ENCODE measurements at regions not wholly inside any gene's neighbourhood (a gene's known extent, or its start where the extent isn't known, plus 50 kb on each side); places are given as distances from the start of the nearest gene placed in this dataset.

- no peaks in the 10 kb centered on the region for H3K4me1 Mint-ChIP-seq
- H3K9me3 Mint-ChIP-seq = peaks cover 6% of the 10 kb centered on the region
- no peak for DNase-seq (ENCODE audit: low spot score in 2 of 2)
- no peak overlapping the region for H3K4me3 Mint-ChIP-seq
- ATAC-seq (replicated peaks; ENCODE audit: extremely low read depth, poor library complexity, severe bottlenecking) = no peak
- H3K27ac Mint-ChIP-seq (ENCODE audit: low read depth) = no peak overlapping the region
- no peaks in the 10 kb centered on the region for H3K36me3 Mint-ChIP-seq (ENCODE audit: insufficient read depth)
- H3K27me3 Mint-ChIP-seq = no peaks in the 10 kb centered on the region
Observed at GRCh38 chr1:195278644-195279043, 1329.6 kb downstream of the KCNT2 start.

- no peak for DNase-seq (ENCODE audit: low spot score in 2 of 2)
- H3K27me3 Mint-ChIP-seq = no peaks in the 10 kb centered on the region
- H3K9me3 Mint-ChIP-seq = no peaks in the 10 kb centered on the region
- no peaks in the 10 kb centered on the region for H3K4me1 Mint-ChIP-seq
- H3K27ac Mint-ChIP-seq (ENCODE audit: low read depth) = no peak overlapping the region
- no peak overlapping the region for H3K4me3 Mint-ChIP-seq
- H3K36me3 Mint-ChIP-seq (ENCODE audit: insufficient read depth) = no peaks in the 10 kb centered on the region
- ATAC-seq (replicated peaks; ENCODE audit: extremely low read depth, poor library complexity, severe bottlenecking) = no peak
Observed at GRCh38 chr1:195275710-195276109, 1332.5 kb downstream of the KCNT2 start.

- no peak for ATAC-seq (replicated peaks; ENCODE audit: extremely low read depth, poor library complexity, severe bottlenecking)
- Mint-ChIP-seq H3K9me3 (peaks cover 6% of the 10 kb centered on the region), H3K4me3 (no peak overlapping the region), H3K4me1 (no peaks in the 10 kb centered on the region), H3K36me3 (ENCODE audit: insufficient read depth) (no peaks in the 10 kb centered on the region), H3K27me3 (no peaks in the 10 kb centered on the region), H3K27ac (ENCODE audit: low read depth) (no peak overlapping the region)
- DNase-seq (ENCODE audit: low spot score in 2 of 2) = no peak
Observed at GRCh38 chr1:195251900-195252299, 1356.3 kb downstream of the KCNT2 start.

- Mint-ChIP-seq H3K4me3 (no peak overlapping the region), H3K9me3 (peaks cover 7% of the 10 kb centered on the region), H3K36me3 (ENCODE audit: insufficient read depth) (no peaks in the 10 kb centered on the region), H3K4me1 (no peaks in the 10 kb centered on the region), H3K27me3 (no peaks in the 10 kb centered on the region), H3K27ac (ENCODE audit: low read depth) (no peak overlapping the region)
- DNase-seq (ENCODE audit: low spot score in 2 of 2) (no peak), ATAC-seq (replicated peaks; ENCODE audit: extremely low read depth, poor library complexity, severe bottlenecking) (no peak)
Observed at GRCh38 chr1:195243492-195243891, 1364.7 kb downstream of the KCNT2 start.

GRCh38 chr1:195241066-195241465 lies 1367.2 kb downstream of the KCNT2 start:
- DNase-seq (ENCODE audit: low spot score in 2 of 2) (no peak), ATAC-seq (replicated peaks; ENCODE audit: extremely low read depth, poor library complexity, severe bottlenecking) (no peak)
- no peak overlapping the region for H3K4me3 Mint-ChIP-seq
- H3K27me3 Mint-ChIP-seq = no peaks in the 10 kb centered on the region
- H3K27ac Mint-ChIP-seq (ENCODE audit: low read depth) = no peak overlapping the region
- H3K9me3 Mint-ChIP-seq = peaks cover 7% of the 10 kb centered on the region
- no peaks in the 10 kb centered on the region for H3K36me3 Mint-ChIP-seq (ENCODE audit: insufficient read depth)
- no peaks in the 10 kb centered on the region for H3K4me1 Mint-ChIP-seq

GRCh38 chr1:195238313-195238712 lies 1369.9 kb downstream of the KCNT2 start:
- no peaks in the 10 kb centered on the region for H3K27me3 Mint-ChIP-seq
- ATAC-seq (replicated peaks; ENCODE audit: extremely low read depth, poor library complexity, severe bottlenecking) (no peak), DNase-seq (ENCODE audit: low spot score in 2 of 2) (no peak)
- peaks cover 7% of the 10 kb centered on the region for H3K9me3 Mint-ChIP-seq
- H3K4me1 Mint-ChIP-seq = no peaks in the 10 kb centered on the region
- H3K27ac Mint-ChIP-seq (ENCODE audit: low read depth) = no peak overlapping the region
- H3K4me3 Mint-ChIP-seq = no peak overlapping the region
- no peaks in the 10 kb centered on the region for H3K36me3 Mint-ChIP-seq (ENCODE audit: insufficient read depth)

GRCh38 chr1:195236991-195237889 lies 1371.0 kb downstream of the KCNT2 start:
- no peak for DNase-seq (ENCODE audit: low spot score in 2 of 2)
- H3K9me3 Mint-ChIP-seq = peaks cover 7% of the 10 kb centered on the region
- no peaks in the 10 kb centered on the region for H3K4me1 Mint-ChIP-seq
- H3K36me3 Mint-ChIP-seq (ENCODE audit: insufficient read depth) = no peaks in the 10 kb centered on the region
- H3K4me3 Mint-ChIP-seq = no peak overlapping the region
- H3K27me3 Mint-ChIP-seq = no peaks in the 10 kb centered on the region
- H3K27ac Mint-ChIP-seq (ENCODE audit: low read depth) = no peak overlapping the region
- peak; percentile 14 for ATAC-seq (replicated peaks; ENCODE audit: extremely low read depth, poor library complexity, severe bottlenecking)

GRCh38 chr1:195218428-195219212 lies 1389.6 kb downstream of the KCNT2 start:
- Mint-ChIP-seq H3K4me3 (no peak overlapping the region), H3K36me3 (ENCODE audit: insufficient read depth) (peaks cover 2% of the 10 kb centered on the region), H3K27me3 (no peaks in the 10 kb centered on the region), H3K9me3 (no peaks in the 10 kb centered on the region), H3K27ac (ENCODE audit: low read depth) (no peak overlapping the region), H3K4me1 (no peaks in the 10 kb centered on the region)
- no peak for DNase-seq (ENCODE audit: low spot score in 2 of 2)
- ATAC-seq (replicated peaks; ENCODE audit: extremely low read depth, poor library complexity, severe bottlenecking) = no peak

- no peak for DNase-seq (ENCODE audit: low spot score in 2 of 2)
- H3K27me3 Mint-ChIP-seq = no peaks in the 10 kb centered on the region
- H3K27ac Mint-ChIP-seq (ENCODE audit: low read depth) = no peak overlapping the region
- peaks cover 2% of the 10 kb centered on the region for H3K36me3 Mint-ChIP-seq (ENCODE audit: insufficient read depth)
- no peaks in the 10 kb centered on the region for H3K9me3 Mint-ChIP-seq
- H3K4me3 Mint-ChIP-seq = no peak overlapping the region
- H3K4me1 Mint-ChIP-seq = no peaks in the 10 kb centered on the region
- no peak for ATAC-seq (replicated peaks; ENCODE audit: extremely low read depth, poor library complexity, severe bottlenecking)
Observed at GRCh38 chr1:195202241-195202640, 1406.0 kb downstream of the KCNT2 start.

- no peak overlapping the region for H3K4me3 Mint-ChIP-seq
- ATAC-seq (replicated peaks; ENCODE audit: extremely low read depth, poor library complexity, severe bottlenecking) (no peak), DNase-seq (ENCODE audit: low spot score in 2 of 2) (no peak)
- H3K27ac Mint-ChIP-seq (ENCODE audit: low read depth) = no peak overlapping the region
- H3K4me1 Mint-ChIP-seq = no peaks in the 10 kb centered on the region
- H3K27me3 Mint-ChIP-seq = no peaks in the 10 kb centered on the region
- peaks cover 2% of the 10 kb centered on the region for H3K36me3 Mint-ChIP-seq (ENCODE audit: insufficient read depth)
- no peaks in the 10 kb centered on the region for H3K9me3 Mint-ChIP-seq
Observed at GRCh38 chr1:195200772-195201171, 1407.5 kb downstream of the KCNT2 start.

- ATAC-seq (replicated peaks; ENCODE audit: extremely low read depth, poor library complexity, severe bottlenecking) (no peak), DNase-seq (ENCODE audit: low spot score in 2 of 2) (no peak)
- H3K27me3 Mint-ChIP-seq = no peaks in the 10 kb centered on the region
- H3K36me3 Mint-ChIP-seq (ENCODE audit: insufficient read depth) = peaks cover 1% of the 10 kb centered on the region
- no peak overlapping the region for H3K27ac Mint-ChIP-seq (ENCODE audit: low read depth)
- no peaks in the 10 kb centered on the region for H3K9me3 Mint-ChIP-seq
- H3K4me3 Mint-ChIP-seq = no peak overlapping the region
- peaks cover 5% of the 10 kb centered on the region for H3K4me1 Mint-ChIP-seq
Observed at GRCh38 chr1:195197116-195197515, 1411.1 kb downstream of the KCNT2 start.

GRCh38 chr1:195195423-195196057 lies 1412.7 kb downstream of the KCNT2 start:
- H3K9me3 Mint-ChIP-seq = no peaks in the 10 kb centered on the region
- no peaks in the 10 kb centered on the region for H3K27me3 Mint-ChIP-seq
- DNase-seq (ENCODE audit: low spot score in 2 of 2) = no peak
- H3K4me1 Mint-ChIP-seq = peaks cover 5% of the 10 kb centered on the region
- peak overlapping the region; percentile 2 for H3K27ac Mint-ChIP-seq (ENCODE audit: low read depth)
- H3K4me3 Mint-ChIP-seq = peak overlapping the region; percentile 26
- peak; percentile 59 for ATAC-seq (replicated peaks; ENCODE audit: extremely low read depth, poor library complexity, severe bottlenecking)
- no peaks in the 10 kb centered on the region for H3K36me3 Mint-ChIP-seq (ENCODE audit: insufficient read depth)
